RCC 7860 (cell line): ENCODE measurements at regions not wholly inside any gene's neighbourhood (a gene's known extent, or its start where the extent isn't known, plus 50 kb on each side); places are given as distances from the start of the nearest gene placed in this dataset.

Source experiments
- DNase-seq: peaks from one replicate; pipeline ENCODE4 v3.0.0-alpha.2; 2015; ENCODE audit warnings: low spot score
- FAIRE-seq: peaks from 2 replicates; lab custom pipeline; 2012; peaks lifted over from hg19 to GRCh38; lab: Jason Lieb, UNC

GRCh38 chr21:15514073-15514946 lies 215.5 kb upstream of the USP25 start:
- DNase-seq (no peak), FAIRE-seq (no peak)

GRCh38 chr21:15515908-15516307 lies 213.9 kb upstream of the USP25 start:
- FAIRE-seq, result no peak
- DNase-seq, result no peak

- DNase-seq, result no peak
- FAIRE-seq, result no peak
Observed at GRCh38 chr21:15517394-15517793, 212.4 kb upstream of the USP25 start.

GRCh38 chr21:15520811-15521643 lies 208.8 kb upstream of the USP25 start:
- DNase-seq (no peak), FAIRE-seq (no peak)

GRCh38 chr21:15521644-15522001 lies 208.2 kb upstream of the USP25 start:
- FAIRE-seq (no peak), DNase-seq (no peak)

- DNase-seq (no peak), FAIRE-seq (no peak)
Observed at GRCh38 chr21:15522148-15522547, 207.6 kb upstream of the USP25 start.

- no peak for FAIRE-seq
- no peak for DNase-seq
Observed at GRCh38 chr21:15524855-15525254, 204.9 kb upstream of the USP25 start.

- DNase-seq (no peak), FAIRE-seq (no peak)
Observed at GRCh38 chr21:15526798-15527197, 203.0 kb upstream of the USP25 start.

GRCh38 chr21:15528346-15528745 lies 201.4 kb upstream of the USP25 start:
- DNase-seq (no peak), FAIRE-seq (no peak)

GRCh38 chr21:15531986-15532385 lies 197.8 kb upstream of the USP25 start:
- DNase-seq, result no peak
- no peak for FAIRE-seq

GRCh38 chr21:15533618-15534017 lies 196.2 kb upstream of the USP25 start:
- DNase-seq, result no peak
- FAIRE-seq, result no peak

GRCh38 chr21:15534450-15534886 lies 195.3 kb upstream of the USP25 start:
- FAIRE-seq (no peak), DNase-seq (no peak)

GRCh38 chr21:15539376-15539775 lies 190.4 kb upstream of the USP25 start:
- DNase-seq (no peak), FAIRE-seq (no peak)

GRCh38 chr21:15543473-15543872 lies 186.3 kb upstream of the USP25 start:
- FAIRE-seq (no peak), DNase-seq (no peak)

- FAIRE-seq (no peak), DNase-seq (no peak)
Observed at GRCh38 chr21:15549671-15550070, 180.1 kb upstream of the USP25 start.

GRCh38 chr21:15552914-15553494 lies 176.8 kb upstream of the USP25 start:
- no peak for FAIRE-seq
- no peak for DNase-seq

GRCh38 chr21:15557925-15558324 lies 171.9 kb upstream of the USP25 start:
- DNase-seq (no peak), FAIRE-seq (no peak)

GRCh38 chr21:15558884-15559283 lies 170.9 kb upstream of the USP25 start:
- no peak for FAIRE-seq
- no peak for DNase-seq

GRCh38 chr21:15559660-15560059 lies 170.1 kb upstream of the USP25 start:
- no peak for FAIRE-seq
- no peak for DNase-seq

- FAIRE-seq, result no peak
- no peak for DNase-seq
Observed at GRCh38 chr21:15560383-15561056, 169.3 kb upstream of the USP25 start.

- no peak for FAIRE-seq
- no peak for DNase-seq
Observed at GRCh38 chr21:15562748-15563147, 167.0 kb upstream of the USP25 start.
